Heart right ventricle (tissue), 16 donors: ENCODE measurements at regions not wholly inside any gene's neighbourhood (a gene's known extent, or its start where the extent isn't known, plus 50 kb on each side); places are given as distances from the start of the nearest gene placed in this dataset.

Source experiments
- ATAC-seq, 8 donors: fragments of 200-7000 bp; cut with Tn5 transposase; one replicate each; pipeline ENCODE4 v1.9.1; 2020; ENCODE audit warnings: mild to moderate bottlenecking in 8 of 8, moderate library complexity in 8 of 8, moderate number of reproducible peaks in 1 of 8
- DNase-seq, 2 donors: peaks; one replicate each; pipeline ENCODE4 v3.0.0-alpha.2; 2020
- H3K27ac ChIP-seq, 10 donors: fragments of 200-600 bp; sonication (generic) in 2 of 10; one replicate each; pipeline versions ENCODE4 v1.5.0 to v1.8.0; 2020 to 2022; ENCODE audit warnings: mild to moderate bottlenecking in 3 of 10
- H3K27me3 ChIP-seq, 7 donors: fragments of 200-600 bp; one replicate each; pipeline ENCODE4 v1.8.0; 2021 to 2022; ENCODE audit warnings: mild to moderate bottlenecking in 2 of 7
- H3K36me3 ChIP-seq, 9 donors: fragments of 200-600 bp; sonication (generic) in 1 of 9; one replicate each; pipeline versions ENCODE4 v1.5.0 to v1.8.0; 2020 to 2022; ENCODE audit warnings: mild to moderate bottlenecking in 2 of 9
- H3K4me1 ChIP-seq, 9 donors: fragments of 200-600 bp; sonication (generic) in 1 of 9; one replicate each; pipeline versions ENCODE4 v1.5.0 to v1.8.0; 2020 to 2022; ENCODE audit warnings: mild to moderate bottlenecking in 4 of 9
- H3K4me3 ChIP-seq, 10 donors: fragments of 200-600 bp; sonication (generic) in 2 of 10; one replicate each; pipeline versions ENCODE4 v1.5.0 to v1.8.0; 2020 to 2022; ENCODE audit warnings: mild to moderate bottlenecking in 7 of 10, moderate library complexity in 2 of 10
- H3K9me3 ChIP-seq, 11 donors: fragments of 200-600 bp in 10 of 11; sonication (generic) in 2 of 11; one replicate each; pipeline versions ENCODE4 v1.5.0 to v1.8.0; 2013 to 2022; ENCODE audit warnings: mild to moderate bottlenecking in 2 of 11, control low read depth in 1 of 11, moderate library complexity in 1 of 11
- WGBS, 2 donors: extraction: QIAGEN DNeasy Blood & Tissue Kit; methylation state at CpG; one replicate each; pipeline ENCODE4 v1.1.7; 2013; ENCODE audit warnings: inconsistent platforms in 1 of 2; 5-methylcytosine and 5-hydroxymethylcytosine counted together
- intact Hi-C, 10 donors: fragments of 100-400 bp; cut with DNase I; formaldehyde crosslinking; loops; one replicate each; pipeline versions ENCODE4 v1.11.1 to v1.14.2; 2022
- TF ChIP-seq, protein P1 (sequence below), 9 donors: fragments of 200-600 bp; sonication (generic) in 2 of 9; IDR thresholded peaks; one replicate each; pipeline versions ENCODE4 v1.5.0 to v1.8.0; 2021 to 2022; ENCODE audit warnings: antibody characterized with exemption in 9 of 9, mild to moderate bottlenecking in 5 of 9, moderate library complexity in 1 of 9
- donor health status: Arrhythmogenic right ventricular cardiomyopathy.
- donor health status: ischemic (EF 13 %, LVEDD 7.1; RV severe dilation, severe dysfunction).
- donor health status: healthy with polysubstance abuse.
- donor health status: DM: no; HTN: yes; CAD: no.
- donor health status: DM: no; HTN: no; CAD: no.
- donor health status: ischemic (EF 25% LVEDD 6.9; RV normal size, moderate dysfunction).
- donor health status: ischemic (EF 25% LVEDD 5.7; RV mildly dilated, moderate dysfunction).
- donor health status: healthy.
- donor health status: DM: yes; HTN: yes; CAD: no.
- donor health status: Ischemic cardiomyopathy.
- donor health status: ischemic (EF 35%, LVEDD 5.7; RV mildly dilated, moderate dysfunction).
- donor health status: nonischemic (EF 11% LVEDD 7.7; RV severe dilation, severe dysfunction).
- donor health status: DM: yes; HTN: yes; CAD: no.
- donor health status: PGD.
- donor health status: ischemic (EF 29% LVEDD 5.4; RV normal size, mild dysfunction).
- donor health status: nonischemic (EF 23%, LVEDD 6.1; RV moderate dilation, normal function).

GRCh38 chr18:76771192-76771799 lies 51.1 kb upstream of the ZNF236 start:
- no peak for ATAC-seq
- WGBS, 2 donors: 73 to 79% methylated on average over 13 of the region's 13 CpGs
- no peaks in the 10 kb centered on the region for H3K36me3 ChIP-seq

DNA sequence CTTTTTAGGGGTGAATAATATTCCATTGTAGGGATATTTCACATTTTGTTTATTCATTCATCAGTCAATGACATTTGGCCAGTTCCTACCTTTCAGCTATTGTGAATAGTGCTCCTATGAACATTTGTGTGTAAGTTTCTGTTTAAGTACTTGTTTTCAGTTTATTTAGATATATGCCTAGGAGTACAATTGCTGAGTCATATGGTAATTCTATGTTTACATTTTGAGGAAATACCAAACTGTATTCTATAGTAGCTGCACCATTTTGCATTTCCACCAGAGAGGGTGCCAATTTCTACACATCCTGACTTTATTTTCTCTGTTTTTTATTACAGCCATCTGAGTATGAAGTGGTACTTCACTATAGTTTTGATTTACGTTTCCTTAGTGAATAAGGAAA lies 54.4 kb upstream of the ZNF236 start:
- H3K27ac ChIP-seq: no peak overlapping the region

More at GRCh38 chr18:76771192-76771799, 51.1 kb upstream of the ZNF236 start:
- Histone ChIP-seq H3K27ac (no peak overlapping the region), H3K4me1 (no peaks in the 10 kb centered on the region), H3K4me3 (no peak overlapping the region), H3K27me3 (peaks cover 0 to 33% (median 3%) of the 10 kb centered on the region in 7 donors), H3K9me3 (peaks cover 0 to 26% (median 0%) of the 10 kb centered on the region in 11 donors)
- DNase-seq: no peak
- intact Hi-C loops: no loop called here
- TF ChIP-seq, protein P1, sequence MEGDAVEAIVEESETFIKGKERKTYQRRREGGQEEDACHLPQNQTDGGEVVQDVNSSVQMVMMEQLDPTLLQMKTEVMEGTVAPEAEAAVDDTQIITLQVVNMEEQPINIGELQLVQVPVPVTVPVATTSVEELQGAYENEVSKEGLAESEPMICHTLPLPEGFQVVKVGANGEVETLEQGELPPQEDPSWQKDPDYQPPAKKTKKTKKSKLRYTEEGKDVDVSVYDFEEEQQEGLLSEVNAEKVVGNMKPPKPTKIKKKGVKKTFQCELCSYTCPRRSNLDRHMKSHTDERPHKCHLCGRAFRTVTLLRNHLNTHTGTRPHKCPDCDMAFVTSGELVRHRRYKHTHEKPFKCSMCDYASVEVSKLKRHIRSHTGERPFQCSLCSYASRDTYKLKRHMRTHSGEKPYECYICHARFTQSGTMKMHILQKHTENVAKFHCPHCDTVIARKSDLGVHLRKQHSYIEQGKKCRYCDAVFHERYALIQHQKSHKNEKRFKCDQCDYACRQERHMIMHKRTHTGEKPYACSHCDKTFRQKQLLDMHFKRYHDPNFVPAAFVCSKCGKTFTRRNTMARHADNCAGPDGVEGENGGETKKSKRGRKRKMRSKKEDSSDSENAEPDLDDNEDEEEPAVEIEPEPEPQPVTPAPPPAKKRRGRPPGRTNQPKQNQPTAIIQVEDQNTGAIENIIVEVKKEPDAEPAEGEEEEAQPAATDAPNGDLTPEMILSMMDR (IDR thresholded peaks at IDR 0.05): no peak

GRCh38 chr18:76766429-76766828 lies 55.9 kb upstream of the ZNF236 start:
- intact Hi-C loops: no loop called here
- H3K27ac ChIP-seq: no peak overlapping the region
- ATAC-seq (no peak), DNase-seq (no peak)
- peaks cover 0 to 41% (median 8%) of the 10 kb centered on the region in 7 donors for H3K27me3 ChIP-seq
- no peaks in the 10 kb centered on the region for H3K36me3 ChIP-seq
- TF ChIP-seq, protein P1 (IDR thresholded peaks at IDR 0.05): no peak
- no peaks in the 10 kb centered on the region for H3K4me1 ChIP-seq
- H3K4me3 ChIP-seq: no peak overlapping the region
- peaks cover 0 to 26% (median 0%) of the 10 kb centered on the region in 11 donors for H3K9me3 ChIP-seq
- WGBS, 2 donors: 85 to 87% methylated on average over 7 of the region's 7 CpGs

More for the DNA sequence above, 54.4 kb upstream of the ZNF236 start:
- ATAC-seq (no peak), DNase-seq (no peak)
- Histone ChIP-seq H3K4me1 (no peaks in the 10 kb centered on the region), H3K4me3 (no peak overlapping the region), H3K27me3 (peaks cover 0 to 47% (median 8%) of the 10 kb centered on the region in 7 donors), H3K9me3 (peaks cover 0 to 26% (median 0%) of the 10 kb centered on the region in 11 donors), H3K36me3 (no peaks in the 10 kb centered on the region)
- intact Hi-C loops: no loop called here
- TF ChIP-seq, protein P1 (IDR thresholded peaks at IDR 0.05): no peak
- 68 to 75% methylated on average over 1 of the region's 1 CpG for WGBS, 2 donors

DNA sequence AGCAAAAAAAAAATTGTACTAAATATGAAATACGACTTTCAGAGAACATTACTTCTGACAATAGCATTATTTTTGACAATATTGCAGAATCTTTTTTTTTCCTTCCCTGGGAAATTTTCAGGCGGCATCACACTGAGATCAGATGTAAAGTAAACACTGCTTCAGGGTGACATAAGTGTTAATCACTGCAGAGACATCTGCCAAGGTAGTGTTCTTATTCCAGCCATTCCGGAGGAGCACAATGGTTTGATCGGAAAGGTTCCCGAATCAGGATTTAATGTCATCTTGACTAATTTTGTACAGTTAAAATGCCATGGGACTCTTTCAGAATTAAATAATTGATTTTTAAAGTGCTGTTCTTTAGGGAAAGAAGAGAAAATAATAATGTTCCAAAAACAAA lies 56.7 kb upstream of the ZNF236 start:
- intact Hi-C loops: no loop called here

More for the DNA sequence above, 56.7 kb upstream of the ZNF236 start:
- DNase-seq: no peak
- Histone ChIP-seq H3K4me3 (no peak overlapping the region), H3K36me3 (no peaks in the 10 kb centered on the region), H3K4me1 (no peaks in the 10 kb centered on the region), H3K27me3 (peaks cover 0 to 37% (median 8%) of the 10 kb centered on the region in 7 donors), H3K27ac (no peak overlapping the region), H3K9me3 (peaks cover 0 to 26% (median 0%) of the 10 kb centered on the region in 11 donors)
- WGBS, 2 donors: 68 to 74% methylated on average over 5 of the region's 5 CpGs
- no peak for ATAC-seq
- TF ChIP-seq, protein P1 (IDR thresholded peaks at IDR 0.05): no peak
